ENCODE measurements at regions not wholly inside any gene's neighbourhood (a gene's known extent, or its start where the extent isn't known, plus 50 kb on each side); places are given as distances from the start of the nearest gene placed in this dataset.

GRCh38 chrX:9146657-9147056 lies 112.7 kb upstream of the FAM9B start:
- no peak for TF ChIP-seq CTCF (IDR thresholded peaks at IDR 0.05; ENCODE audit: borderline replicate concordance)
- intact Hi-C loops (cut with micrococcal nuclease): no loop called here

GRCh38 chrX:9147086-9147485 lies 113.2 kb upstream of the FAM9B start:
- Histone ChIP-seq H3K27me3 (ENCODE audit: low read depth) (no peaks in the 10 kb centered on the region), H3K4me3 (no peak overlapping the region), H3K27ac (replicated peaks) (no peak overlapping the region), H3K4me1 (no peaks in the 10 kb centered on the region), H3K9me3 (replicated peaks) (no peaks in the 10 kb centered on the region), H3K36me3 (no peaks in the 10 kb centered on the region)
- no peak for DNase-seq
- intact Hi-C loops (cut with micrococcal nuclease): no loop called here
- TF ChIP-seq CTCF (IDR thresholded peaks at IDR 0.05; ENCODE audit: borderline replicate concordance): no peak

More at GRCh38 chrX:9146657-9147056, 112.7 kb upstream of the FAM9B start:
- DNase-seq: no peak
- no peak overlapping the region for H3K27ac ChIP-seq (replicated peaks)
- H3K4me1 ChIP-seq: no peaks in the 10 kb centered on the region
- no peaks in the 10 kb centered on the region for H3K27me3 ChIP-seq (ENCODE audit: low read depth)
- H3K36me3 ChIP-seq: no peaks in the 10 kb centered on the region
- H3K4me3 ChIP-seq: no peak overlapping the region
- no peaks in the 10 kb centered on the region for H3K9me3 ChIP-seq (replicated peaks)

- Histone ChIP-seq H3K27ac (replicated peaks) (no peak overlapping the region), H3K9me3 (replicated peaks) (no peaks in the 10 kb centered on the region), H3K4me3 (no peak overlapping the region), H3K27me3 (ENCODE audit: low read depth) (no peaks in the 10 kb centered on the region), H3K4me1 (no peaks in the 10 kb centered on the region), H3K36me3 (no peaks in the 10 kb centered on the region)
- no peak for DNase-seq
- no peak for TF ChIP-seq CTCF (IDR thresholded peaks at IDR 0.05; ENCODE audit: borderline replicate concordance)
- intact Hi-C loops (cut with micrococcal nuclease): no loop called here
Observed at GRCh38 chrX:9147726-9148125, 113.8 kb upstream of the FAM9B start.

GRCh38 chrX:9148615-9149399 lies 114.9 kb upstream of the FAM9B start:
- Histone ChIP-seq H3K4me3 (no peak overlapping the region), H3K9me3 (replicated peaks) (no peaks in the 10 kb centered on the region), H3K27ac (replicated peaks) (no peak overlapping the region), H3K27me3 (ENCODE audit: low read depth) (no peaks in the 10 kb centered on the region), H3K4me1 (no peaks in the 10 kb centered on the region), H3K36me3 (no peaks in the 10 kb centered on the region)
- no peak for TF ChIP-seq CTCF (IDR thresholded peaks at IDR 0.05; ENCODE audit: borderline replicate concordance)
- DNase-seq: no peak
- intact Hi-C loops (cut with micrococcal nuclease): no loop called here

- H3K9me3 ChIP-seq (replicated peaks): no peaks in the 10 kb centered on the region
- no peak for TF ChIP-seq CTCF (IDR thresholded peaks at IDR 0.05; ENCODE audit: borderline replicate concordance)
- no peaks in the 10 kb centered on the region for H3K36me3 ChIP-seq
- DNase-seq: no peak
- no peaks in the 10 kb centered on the region for H3K27me3 ChIP-seq (ENCODE audit: low read depth)
- intact Hi-C loops (cut with micrococcal nuclease): no loop called here
- no peaks in the 10 kb centered on the region for H3K4me1 ChIP-seq
- no peak overlapping the region for H3K27ac ChIP-seq (replicated peaks)
- H3K4me3 ChIP-seq: no peak overlapping the region
Observed at GRCh38 chrX:9149501-9150245, 115.7 kb upstream of the FAM9B start.

Data from left ventricle myocardium inferior (tissue), 1 donor.